GM21390 (cell line): ENCODE measurements at regions not wholly inside any gene's neighbourhood (a gene's known extent, or its start where the extent isn't known, plus 50 kb on each side); places are given as distances from the start of the nearest gene placed in this dataset.
"Not testable (repeated sequence)": the region's sequence is repeated elsewhere in the genome, so short reads cannot be mapped to it uniquely, and the experiment has no call there.

Experiments
- ATAC-seq: cut with Tn5 transposase; IDR thresholded peaks from one replicate; pipeline ENCODE4 v1.9.1; 2021; ENCODE audit not compliant: unreplicated experiment

- no peak for ATAC-seq
Measured at GRCh38 chr5:158045696-158046095, 186.8 kb upstream of the CLINT1 start.

- peak; percentile 89 for ATAC-seq
Measured at GRCh38 chr5:158039911-158040347, 181.0 kb upstream of the CLINT1 start.

GRCh38 chr5:158039441-158039840 lies 180.5 kb upstream of the CLINT1 start:
- peak; percentile 12 for ATAC-seq

- ATAC-seq: not testable (repeated sequence)
Measured at GRCh38 chr5:158036983-158037595, 178.1 kb upstream of the CLINT1 start.

- not testable (repeated sequence) for ATAC-seq
Measured at GRCh38 chr5:158034586-158034985, 175.6 kb upstream of the CLINT1 start.

- ATAC-seq: no peak
Measured at GRCh38 chr5:158033724-158034123, 174.8 kb upstream of the CLINT1 start.

GRCh38 chr5:158033076-158033475 lies 174.1 kb upstream of the CLINT1 start:
- no peak for ATAC-seq

GRCh38 chr5:158032246-158032645 lies 173.3 kb upstream of the CLINT1 start:
- ATAC-seq: no peak

- ATAC-seq: no peak
Measured at GRCh38 chr5:158027806-158028775, 169.1 kb upstream of the CLINT1 start.

GRCh38 chr5:158026304-158027031 lies 167.5 kb upstream of the CLINT1 start:
- ATAC-seq: no peak

GRCh38 chr5:158023266-158023665 lies 164.3 kb upstream of the CLINT1 start:
- no peak for ATAC-seq

- ATAC-seq: no peak
Measured at GRCh38 chr5:158022837-158023236, 163.9 kb upstream of the CLINT1 start.

- ATAC-seq: no peak
Measured at GRCh38 chr5:158022393-158022792, 163.4 kb upstream of the CLINT1 start.

GRCh38 chr5:158020555-158021418 lies 161.8 kb upstream of the CLINT1 start:
- no peak for ATAC-seq

GRCh38 chr5:158017469-158017868 lies 158.5 kb upstream of the CLINT1 start:
- no peak for ATAC-seq

- no peak for ATAC-seq
Measured at GRCh38 chr5:158014372-158014771, 155.4 kb upstream of the CLINT1 start.

- no peak for ATAC-seq
Measured at GRCh38 chr5:158013939-158014338, 155.0 kb upstream of the CLINT1 start.

GRCh38 chr5:158013303-158013702 lies 154.4 kb upstream of the CLINT1 start:
- ATAC-seq: no peak

GRCh38 chr5:158011422-158011821 lies 152.5 kb upstream of the CLINT1 start:
- ATAC-seq: no peak

- ATAC-seq: no peak
Measured at GRCh38 chr5:158010831-158011230, 151.9 kb upstream of the CLINT1 start.

- ATAC-seq: no peak
Measured at GRCh38 chr5:158007336-158007735, 148.4 kb upstream of the CLINT1 start.
